SK-N-SH (cell line): ENCODE measurements at regions not wholly inside any gene's neighbourhood (a gene's known extent, or its start where the extent isn't known, plus 50 kb on each side); places are given as distances from the start of the nearest gene placed in this dataset.

Experiments
- CTCF ChIP-seq: fragments of 200-600 bp; sonication (generic); IDR thresholded peaks from 2 replicates; pipeline ENCODE4 v1.6.1; 2017; ENCODE audit warnings: antibody characterized with exemption, mild to moderate bottlenecking, moderate library complexity
- EZH2phosphoT487 ChIP-seq: fragments of 200-600 bp; sonication (generic); IDR thresholded peaks from 2 replicates; pipeline ENCODE4 v1.6.1; 2017; ENCODE audit warnings: low read depth, mixed run types, mild to moderate bottlenecking, antibody characterized with exemption, moderate library complexity, borderline replicate concordance

- TF ChIP-seq CTCF (no peak), EZH2phosphoT487 (no peak)
These were observed 247.5 kb upstream of the RPS23 start for GRCh38 chr5:82525626-82526025.
